ENCODE measurements at regions not wholly inside any gene's neighbourhood (a gene's known extent, or its start where the extent isn't known, plus 50 kb on each side); places are given as distances from the start of the nearest gene placed in this dataset.

DNA sequence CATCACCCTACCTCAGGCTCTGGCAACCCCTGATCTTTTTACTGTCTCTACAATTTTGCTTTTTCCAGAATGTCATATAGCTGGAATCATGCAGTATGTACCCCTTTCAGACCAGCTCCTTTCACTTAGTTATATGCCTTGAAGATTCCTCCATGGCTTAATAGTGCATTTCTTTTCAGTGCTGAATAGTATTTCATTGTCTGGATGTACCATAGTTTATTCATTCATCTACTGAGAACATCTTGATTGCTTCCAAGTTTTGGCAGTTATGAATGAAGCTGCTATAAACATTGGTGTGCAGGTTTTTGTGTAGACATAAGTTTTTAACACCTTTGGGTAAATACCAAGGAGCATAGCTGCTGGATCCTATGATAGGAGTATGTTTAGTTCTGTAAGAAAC, 50.8 kb upstream of the ANP32A start:
- no peak for DNase-seq

- DNase-seq = no peak
Measured at GRCh38 chr15:68874788-68875187, 54.1 kb upstream of the ANP32A start.

DNA sequence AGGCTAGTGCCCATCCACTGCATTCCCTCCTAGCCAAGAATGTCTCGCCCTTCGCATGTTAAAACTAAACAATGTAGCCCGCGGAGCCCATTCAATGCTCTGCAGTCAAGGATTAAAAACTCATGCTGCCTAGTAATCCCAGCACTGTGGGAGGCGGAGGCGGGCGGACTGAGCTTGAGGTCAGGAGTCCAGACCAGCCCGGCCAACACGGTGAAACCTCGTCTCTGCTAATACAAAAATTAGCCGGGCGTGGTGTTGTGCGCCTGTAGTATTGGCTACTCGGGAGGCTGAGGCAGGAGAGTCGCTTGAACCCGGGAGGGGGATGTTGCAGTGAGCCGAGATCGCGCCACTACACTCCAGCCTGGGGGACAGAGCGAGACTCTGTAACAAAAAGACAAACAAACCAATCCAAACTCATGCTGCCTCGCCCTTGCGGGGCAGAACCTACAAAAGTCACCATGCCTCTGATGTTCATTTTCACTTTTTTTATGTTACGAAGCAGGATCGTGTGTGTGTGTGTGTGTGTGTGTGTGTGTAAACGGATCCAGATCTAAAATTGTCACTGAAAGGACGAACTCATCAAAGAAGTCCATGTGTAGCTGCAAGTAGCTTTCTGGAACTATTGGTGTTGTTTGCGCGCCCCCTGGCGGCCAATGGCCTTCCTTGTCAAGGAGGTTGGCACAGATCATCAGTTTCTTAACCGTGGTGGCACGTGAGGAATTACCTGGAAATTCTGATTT, 54.8 kb upstream of the SPESP1 start:
- peak; percentile 74 for DNase-seq

DNA sequence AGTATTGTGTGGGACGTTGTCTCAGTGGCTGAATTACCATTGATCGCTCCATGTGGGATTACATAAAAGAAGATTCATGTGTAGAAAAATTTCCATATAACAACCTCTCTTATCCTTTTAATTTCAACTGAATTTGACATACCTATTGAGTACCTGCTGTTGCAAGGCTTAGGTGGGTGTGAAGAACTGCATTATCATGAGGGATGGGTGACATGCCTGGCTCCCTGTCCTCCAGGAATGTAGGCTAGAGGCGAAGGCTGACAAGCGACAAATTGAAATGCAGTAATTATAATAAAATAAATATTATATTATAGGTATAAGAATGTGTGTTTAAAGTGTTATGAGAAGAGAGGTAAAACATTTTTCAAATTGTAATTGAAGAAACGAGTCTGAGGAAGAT, 52.7 kb upstream of the SPESP1 start:
- DNase-seq = no peak

- DNase-seq = no peak
Measured at GRCh38 chr15:68880382-68880781, 49.9 kb upstream of the SPESP1 start.
